ENCODE measurements at regions not wholly inside any gene's neighbourhood (a gene's known extent, or its start where the extent isn't known, plus 50 kb on each side); places are given as distances from the start of the nearest gene placed in this dataset.

DNA sequence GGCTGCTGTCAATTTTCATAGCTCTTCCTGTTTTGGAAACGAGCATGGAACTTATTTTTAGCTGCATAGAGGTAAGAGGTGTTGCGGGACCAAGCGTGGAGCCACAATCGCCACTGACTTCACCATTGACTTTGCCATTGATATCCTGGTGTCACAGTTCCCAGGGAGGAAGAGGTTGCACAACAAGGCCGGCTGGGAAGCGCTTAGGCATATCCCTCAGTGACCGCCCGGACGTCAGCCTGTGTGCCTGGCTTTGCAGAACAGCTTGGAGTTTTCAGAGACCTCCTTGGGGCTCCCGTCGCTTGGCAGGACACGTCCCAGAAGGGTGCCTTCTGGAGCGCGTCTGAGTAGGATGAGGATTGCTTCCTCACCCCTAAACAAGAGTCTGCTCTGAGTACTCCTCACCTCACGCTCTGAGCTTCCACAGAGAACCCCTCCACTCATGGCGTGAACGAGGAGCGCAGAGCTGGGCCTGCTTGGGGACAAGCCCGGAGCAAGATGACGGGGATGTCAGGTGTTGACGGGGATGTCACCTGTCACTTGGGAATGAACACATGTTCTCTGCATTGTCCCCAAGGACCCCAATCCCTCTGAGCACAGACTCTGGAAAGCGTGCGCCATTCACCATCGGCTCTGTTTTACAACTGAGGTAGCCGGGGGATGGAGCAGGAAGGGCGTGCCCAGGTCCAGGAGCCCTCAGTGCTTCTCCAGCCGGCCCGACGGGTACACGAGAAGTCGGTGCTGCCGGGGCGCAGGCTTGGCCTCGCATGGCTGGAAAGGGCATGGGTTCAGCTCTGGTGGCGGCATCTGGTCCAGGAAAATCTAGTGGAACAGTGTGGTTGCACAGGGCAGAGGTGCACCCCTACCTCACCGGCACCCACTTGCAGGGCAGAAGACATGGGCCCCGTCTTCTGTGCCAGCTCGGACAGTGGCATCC, 192.3 kb upstream of the SHH start:
- H3K9me3 ChIP-seq, result no peaks in the 10 kb centered on the region

DNA sequence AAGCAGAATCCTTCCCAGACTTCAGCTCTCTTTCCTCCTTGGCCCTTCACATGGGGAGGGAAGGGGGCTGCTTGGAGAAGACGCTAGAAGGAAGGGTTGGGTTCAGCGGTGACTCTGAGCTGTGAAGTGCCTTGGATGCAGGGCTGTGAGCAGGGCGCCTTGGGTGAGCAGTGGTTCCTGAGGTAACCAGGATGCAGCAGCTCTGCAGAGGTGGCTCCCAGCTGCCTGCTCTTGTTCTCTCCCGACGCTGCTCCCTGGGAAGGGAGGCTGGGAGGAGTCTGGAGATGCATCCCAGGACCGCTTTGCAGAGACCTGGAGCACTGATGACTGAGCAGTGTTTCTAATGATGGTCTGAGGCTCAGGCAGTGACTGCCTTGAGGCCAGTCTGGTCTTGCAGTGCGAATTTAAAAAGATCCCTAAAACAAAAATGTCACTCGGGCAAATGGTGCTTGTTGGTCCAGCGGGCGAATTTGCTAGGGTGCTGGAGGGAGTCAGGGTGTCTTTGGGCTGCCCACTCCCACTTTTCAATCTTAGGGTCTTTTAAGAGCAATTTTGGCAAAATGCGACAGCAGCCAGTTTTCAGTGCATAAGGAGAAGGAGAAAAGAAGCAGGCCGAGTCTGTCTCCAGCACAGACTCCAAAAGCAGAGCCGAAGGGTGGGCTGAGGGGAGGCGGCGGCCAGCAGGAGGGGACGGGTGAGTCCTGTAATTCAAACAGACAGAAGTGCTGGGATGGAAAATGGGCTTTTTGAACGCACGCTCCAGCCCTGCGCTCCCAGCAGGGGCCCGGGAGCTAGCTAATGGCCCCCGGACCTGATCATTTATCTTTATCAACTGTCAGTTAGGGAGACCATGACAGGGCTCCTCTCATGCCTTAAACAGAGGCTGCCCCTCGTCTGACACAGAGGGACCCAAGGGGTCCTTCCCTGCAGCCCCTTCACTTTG, 191.2 kb upstream of the SHH start:
- intact Hi-C loops (cut with DNase I), result no loop called here
- Histone ChIP-seq H3K4me1 (no peaks in the 10 kb centered on the region), H3K36me3 (no peaks in the 10 kb centered on the region), H3K4me3 (no peak overlapping the region), H3K27ac (no peak overlapping the region), H3K27me3 (no peaks in the 10 kb centered on the region), H3K9me3 (no peaks in the 10 kb centered on the region)
- no peak for DNase-seq (ENCODE audit: low spot score in 2 of 2)
- TF ChIP-seq, protein P1, sequence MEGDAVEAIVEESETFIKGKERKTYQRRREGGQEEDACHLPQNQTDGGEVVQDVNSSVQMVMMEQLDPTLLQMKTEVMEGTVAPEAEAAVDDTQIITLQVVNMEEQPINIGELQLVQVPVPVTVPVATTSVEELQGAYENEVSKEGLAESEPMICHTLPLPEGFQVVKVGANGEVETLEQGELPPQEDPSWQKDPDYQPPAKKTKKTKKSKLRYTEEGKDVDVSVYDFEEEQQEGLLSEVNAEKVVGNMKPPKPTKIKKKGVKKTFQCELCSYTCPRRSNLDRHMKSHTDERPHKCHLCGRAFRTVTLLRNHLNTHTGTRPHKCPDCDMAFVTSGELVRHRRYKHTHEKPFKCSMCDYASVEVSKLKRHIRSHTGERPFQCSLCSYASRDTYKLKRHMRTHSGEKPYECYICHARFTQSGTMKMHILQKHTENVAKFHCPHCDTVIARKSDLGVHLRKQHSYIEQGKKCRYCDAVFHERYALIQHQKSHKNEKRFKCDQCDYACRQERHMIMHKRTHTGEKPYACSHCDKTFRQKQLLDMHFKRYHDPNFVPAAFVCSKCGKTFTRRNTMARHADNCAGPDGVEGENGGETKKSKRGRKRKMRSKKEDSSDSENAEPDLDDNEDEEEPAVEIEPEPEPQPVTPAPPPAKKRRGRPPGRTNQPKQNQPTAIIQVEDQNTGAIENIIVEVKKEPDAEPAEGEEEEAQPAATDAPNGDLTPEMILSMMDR (IDR thresholded peaks at IDR 0.05), result no peak

More for the DNA sequence above, 192.3 kb upstream of the SHH start:
- Histone ChIP-seq H3K4me1 (no peaks in the 10 kb centered on the region), H3K27ac (no peak overlapping the region), H3K36me3 (no peaks in the 10 kb centered on the region), H3K27me3 (no peaks in the 10 kb centered on the region), H3K4me3 (no peak overlapping the region)
- DNase-seq (ENCODE audit: low spot score in 2 of 2), result no peak
- intact Hi-C loops (cut with DNase I), result no loop called here
- TF ChIP-seq, protein P1 (IDR thresholded peaks at IDR 0.05), result no peak

DNA sequence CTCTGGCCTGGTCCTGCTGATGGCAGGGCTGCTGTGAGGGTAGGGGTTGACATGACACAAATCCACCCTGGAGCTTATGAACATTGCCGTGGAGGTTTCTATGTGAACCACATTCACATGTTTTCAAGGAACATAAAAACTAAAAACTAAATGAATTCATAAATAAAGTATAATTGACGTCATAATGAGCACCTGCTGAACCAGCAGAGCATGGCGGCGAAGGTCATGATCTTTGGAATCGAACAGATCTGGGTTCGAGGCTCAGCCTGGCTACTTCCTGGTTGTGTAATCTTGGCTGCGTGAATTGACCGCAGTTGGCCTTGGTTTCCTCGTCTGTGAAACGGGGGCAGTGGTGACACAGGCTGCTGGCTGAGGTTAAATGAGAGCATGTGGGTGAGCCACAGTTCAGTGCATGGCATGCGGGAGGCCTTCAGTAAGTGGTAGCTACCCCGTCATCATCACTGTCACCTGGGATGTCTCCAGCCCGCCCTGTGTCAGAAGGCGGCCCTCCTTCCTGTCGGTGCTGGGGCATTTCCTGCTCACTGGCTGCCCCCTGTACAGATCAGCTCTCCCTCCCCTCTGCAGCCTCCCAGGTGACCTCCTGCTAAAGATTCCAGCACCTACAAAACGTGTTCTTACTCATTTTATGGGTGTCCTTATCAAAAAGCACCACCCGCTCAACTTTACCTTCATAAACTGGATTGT, 190.3 kb upstream of the SHH start:
- Histone ChIP-seq H3K27me3 (no peaks in the 10 kb centered on the region), H3K9me3 (no peaks in the 10 kb centered on the region), H3K4me3 (no peak overlapping the region), H3K4me1 (no peaks in the 10 kb centered on the region), H3K27ac (no peak overlapping the region), H3K36me3 (no peaks in the 10 kb centered on the region)
- no peak for DNase-seq (ENCODE audit: low spot score in 2 of 2)
- intact Hi-C loops (cut with DNase I), result no loop called here
- TF ChIP-seq, protein P1 (IDR thresholded peaks at IDR 0.05), result no peak

DNA sequence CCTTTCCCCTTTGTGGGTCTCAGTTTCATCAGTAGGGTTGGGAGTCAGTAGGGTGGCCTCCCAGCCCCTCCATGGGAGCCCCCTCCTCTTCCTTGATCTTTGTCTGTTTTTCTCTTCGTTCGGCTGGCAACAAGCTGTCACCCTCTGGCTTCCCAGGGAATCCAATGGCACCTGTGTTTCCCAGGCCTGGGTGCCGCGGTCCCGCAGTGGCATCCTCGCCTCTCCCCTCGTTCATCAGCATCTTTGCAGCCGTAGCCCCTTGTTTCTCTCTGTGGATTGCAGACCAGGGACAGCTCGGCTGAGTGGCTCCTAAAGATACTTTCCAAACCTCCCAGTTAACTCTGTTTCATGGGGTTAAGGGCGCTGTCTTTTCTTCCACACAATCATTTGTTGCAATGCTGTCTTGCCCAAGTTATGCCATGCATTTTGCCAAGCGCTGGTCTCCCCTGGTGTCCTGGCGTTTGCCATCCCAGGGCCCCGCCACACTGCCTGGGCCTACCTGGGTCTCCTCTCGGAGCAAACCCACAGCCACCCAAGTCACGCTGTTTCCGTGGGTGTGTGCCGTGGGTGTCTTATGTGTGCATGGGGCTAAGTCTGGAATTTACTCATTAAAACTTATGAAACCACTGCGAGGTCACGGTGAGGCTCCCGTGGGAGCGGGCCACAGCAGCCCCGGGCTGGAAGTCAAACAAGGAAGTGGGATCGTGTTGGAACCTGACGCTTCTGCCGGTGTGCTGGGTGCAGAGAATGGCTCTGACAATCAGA, 189.4 kb upstream of the SHH start:
- Histone ChIP-seq H3K4me3 (no peak overlapping the region), H3K36me3 (no peaks in the 10 kb centered on the region), H3K4me1 (no peaks in the 10 kb centered on the region), H3K9me3 (no peaks in the 10 kb centered on the region), H3K27ac (no peak overlapping the region), H3K27me3 (no peaks in the 10 kb centered on the region)
- intact Hi-C loops (cut with DNase I), result no loop called here
- no peak for DNase-seq (ENCODE audit: low spot score in 2 of 2)
- TF ChIP-seq, protein P1 (IDR thresholded peaks at IDR 0.05), result no peak
